ENCODE measurements at regions not wholly inside any gene's neighbourhood (a gene's known extent, or its start where the extent isn't known, plus 50 kb on each side); places are given as distances from the start of the nearest gene placed in this dataset.

GRCh38 chr5:116971131-116971530, 396.5 kb upstream of the SEMA6A start:
- no peak overlapping the region for H3K27ac ChIP-seq
- ATAC-seq (ENCODE audit: insufficient number of reproducible peaks, low FRiP score, low read depth): no peak
- no peaks in the 10 kb centered on the region for H3K4me1 ChIP-seq (ENCODE audit: control insufficient read depth in 1 of 2, low read depth in 2 of 2)
- no peak for DNase-seq (ENCODE audit: low spot score)
- no peak overlapping the region for H3K4me3 ChIP-seq
- no peaks in the 10 kb centered on the region for H3K27me3 ChIP-seq (replicated peaks; ENCODE audit: insufficient read depth)
- no peak for TF ChIP-seq CTCF (IDR thresholded peaks at IDR 0.05)
- no peaks in the 10 kb centered on the region for H3K36me3 ChIP-seq
- no peaks in the 10 kb centered on the region for H3K9me3 ChIP-seq

- no peaks in the 10 kb centered on the region for H3K4me1 ChIP-seq (ENCODE audit: control insufficient read depth in 1 of 2, low read depth in 2 of 2)
- DNase-seq (ENCODE audit: low spot score) (no peak), ATAC-seq (ENCODE audit: insufficient number of reproducible peaks, low FRiP score, low read depth) (no peak)
- H3K9me3 ChIP-seq: no peaks in the 10 kb centered on the region
- no peaks in the 10 kb centered on the region for H3K27me3 ChIP-seq (replicated peaks; ENCODE audit: insufficient read depth)
- H3K4me3 ChIP-seq: no peak overlapping the region
- no peaks in the 10 kb centered on the region for H3K36me3 ChIP-seq
- TF ChIP-seq CTCF (IDR thresholded peaks at IDR 0.05): no peak
- no peak overlapping the region for H3K27ac ChIP-seq
Measured at GRCh38 chr5:116970318-116970717, 395.7 kb upstream of the SEMA6A start.

- DNase-seq (ENCODE audit: low spot score) (no peak), ATAC-seq (ENCODE audit: insufficient number of reproducible peaks, low FRiP score, low read depth) (no peak)
- no peaks in the 10 kb centered on the region for H3K9me3 ChIP-seq
- no peaks in the 10 kb centered on the region for H3K27me3 ChIP-seq (replicated peaks; ENCODE audit: insufficient read depth)
- no peak for TF ChIP-seq CTCF (IDR thresholded peaks at IDR 0.05)
- H3K4me3 ChIP-seq: no peak overlapping the region
- no peak overlapping the region for H3K27ac ChIP-seq
- no peaks in the 10 kb centered on the region for H3K4me1 ChIP-seq (ENCODE audit: control insufficient read depth in 1 of 2, low read depth in 2 of 2)
- no peaks in the 10 kb centered on the region for H3K36me3 ChIP-seq
Measured at GRCh38 chr5:116964438-116964837, 389.8 kb upstream of the SEMA6A start.

- DNase-seq (ENCODE audit: low spot score) (no peak), ATAC-seq (ENCODE audit: insufficient number of reproducible peaks, low FRiP score, low read depth) (no peak)
- Histone ChIP-seq H3K27me3 (replicated peaks; ENCODE audit: insufficient read depth) (no peaks in the 10 kb centered on the region), H3K4me1 (ENCODE audit: control insufficient read depth in 1 of 2, low read depth in 2 of 2) (no peaks in the 10 kb centered on the region), H3K4me3 (no peak overlapping the region), H3K9me3 (no peaks in the 10 kb centered on the region), H3K27ac (no peak overlapping the region), H3K36me3 (no peaks in the 10 kb centered on the region)
- TF ChIP-seq CTCF (IDR thresholded peaks at IDR 0.05): no peak
Measured at GRCh38 chr5:116961021-116961420, 386.4 kb upstream of the SEMA6A start.

GRCh38 chr5:116959843-116960242, 385.2 kb upstream of the SEMA6A start:
- H3K27me3 ChIP-seq (replicated peaks; ENCODE audit: insufficient read depth): no peaks in the 10 kb centered on the region
- H3K4me3 ChIP-seq: no peak overlapping the region
- H3K27ac ChIP-seq: no peak overlapping the region
- no peak for ATAC-seq (ENCODE audit: insufficient number of reproducible peaks, low FRiP score, low read depth)
- no peak for TF ChIP-seq CTCF (IDR thresholded peaks at IDR 0.05)
- no peaks in the 10 kb centered on the region for H3K9me3 ChIP-seq
- no peak for DNase-seq (ENCODE audit: low spot score)
- H3K36me3 ChIP-seq: no peaks in the 10 kb centered on the region
- H3K4me1 ChIP-seq (ENCODE audit: control insufficient read depth in 1 of 2, low read depth in 2 of 2): no peaks in the 10 kb centered on the region

Data from thoracic aorta (tissue), 2 donors.